Brain pericyte (primary cell): ENCODE measurements at regions not wholly inside any gene's neighbourhood (a gene's known extent, or its start where the extent isn't known, plus 50 kb on each side); places are given as distances from the start of the nearest gene placed in this dataset.
"Not testable (repeated sequence)": the region's sequence is repeated elsewhere in the genome, so short reads cannot be mapped to it uniquely, and the experiment has no call there.

ENCODE experiments used
- DNase-seq: peaks from one replicate; pipeline ENCODE4 v3.0.0-alpha.2; 2012; ENCODE audit warnings: low read depth, low spot score

- DNase-seq: no peak
Measured at GRCh38 chr3:166829896-166830295, 550.2 kb downstream of the ZBBX start.

DNA sequence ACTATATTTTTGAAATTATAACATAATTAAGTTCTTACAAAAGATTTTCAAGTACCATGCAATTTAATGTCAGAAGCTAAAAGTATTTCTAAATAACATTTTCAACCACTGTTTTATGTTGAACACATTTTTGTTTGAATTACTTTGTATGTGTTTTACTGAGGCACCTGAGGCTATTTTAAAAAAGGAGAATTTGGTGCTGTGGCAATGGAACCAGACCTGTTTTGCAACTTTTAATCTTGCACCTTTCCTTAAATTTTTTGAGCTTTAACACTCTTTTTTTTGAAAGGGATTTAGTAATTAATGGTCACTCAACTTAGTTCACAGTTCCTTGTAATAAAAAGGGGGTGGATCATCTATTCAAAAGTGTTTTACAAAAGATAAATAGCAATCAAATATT lies 561.6 kb downstream of the ZBBX start:
- no peak for DNase-seq

GRCh38 chr3:166817269-166817668 lies 562.8 kb downstream of the ZBBX start:
- not testable (repeated sequence) for DNase-seq

GRCh38 chr3:166810741-166811445 lies 569.2 kb downstream of the ZBBX start:
- no peak for DNase-seq

DNA sequence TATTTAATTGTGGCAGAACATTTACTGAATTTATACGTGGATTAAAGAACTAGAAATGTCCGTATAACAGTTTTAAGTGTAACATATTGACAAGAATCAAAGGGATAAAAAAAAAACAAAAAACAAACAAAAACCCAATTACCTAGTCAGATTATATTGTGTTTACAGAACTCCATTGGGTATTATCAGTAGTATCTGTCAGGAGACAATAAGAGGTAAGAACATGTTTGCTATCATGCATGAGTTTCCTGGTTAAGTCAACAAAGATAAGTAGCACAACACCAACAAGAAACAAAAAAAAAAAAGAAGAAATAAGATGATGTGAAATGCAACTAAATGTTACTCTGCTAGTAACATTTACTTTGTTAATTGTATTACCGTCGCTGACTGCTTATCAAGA lies 570.6 kb downstream of the ZBBX start:
- DNase-seq: no peak

DNA sequence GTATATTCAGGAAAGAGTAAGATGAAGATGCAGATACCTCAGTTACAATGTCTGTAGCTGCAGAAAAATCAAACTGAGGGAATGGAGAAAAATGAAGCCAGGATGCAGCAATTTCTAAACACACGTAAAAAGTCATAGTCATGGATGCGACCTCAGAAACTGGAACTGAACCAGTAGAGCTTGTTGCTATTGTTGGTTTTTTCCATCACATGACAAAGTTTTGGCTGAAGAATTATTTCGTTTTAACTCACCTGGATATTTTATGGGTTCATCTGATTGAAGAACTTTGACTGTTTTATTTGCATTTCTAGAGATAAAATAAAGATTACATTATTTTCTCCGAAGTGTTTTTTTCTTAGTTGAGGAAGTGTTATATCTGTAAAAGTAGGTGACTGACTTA lies 591.2 kb downstream of the ZBBX start:
- no peak for DNase-seq

- no peak for DNase-seq
Measured at GRCh38 chr3:166785876-166786275, 594.2 kb downstream of the ZBBX start.

DNA sequence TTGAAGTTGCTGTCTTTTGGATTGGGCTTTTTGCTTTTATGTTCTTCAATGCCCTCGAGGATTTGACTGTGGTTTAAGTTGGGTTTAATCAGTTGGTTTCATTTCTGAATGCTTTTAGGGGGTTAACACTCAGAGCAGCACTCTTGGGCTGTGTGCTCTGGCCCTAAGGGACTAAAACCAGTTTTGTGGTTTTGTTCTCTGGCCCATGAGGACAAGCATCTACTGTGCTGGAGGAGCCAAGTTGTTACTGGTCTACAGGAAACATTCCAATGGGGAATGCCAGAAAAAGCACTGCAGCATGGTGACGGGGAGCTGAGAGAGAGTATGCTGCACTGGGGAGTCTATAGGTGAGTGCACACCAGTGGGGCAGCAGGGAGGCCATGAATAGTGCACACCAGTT lies 596.9 kb downstream of the ZBBX start:
- no peak for DNase-seq

GRCh38 chr3:166764698-166765318 lies 615.3 kb downstream of the ZBBX start:
- no peak for DNase-seq

DNA sequence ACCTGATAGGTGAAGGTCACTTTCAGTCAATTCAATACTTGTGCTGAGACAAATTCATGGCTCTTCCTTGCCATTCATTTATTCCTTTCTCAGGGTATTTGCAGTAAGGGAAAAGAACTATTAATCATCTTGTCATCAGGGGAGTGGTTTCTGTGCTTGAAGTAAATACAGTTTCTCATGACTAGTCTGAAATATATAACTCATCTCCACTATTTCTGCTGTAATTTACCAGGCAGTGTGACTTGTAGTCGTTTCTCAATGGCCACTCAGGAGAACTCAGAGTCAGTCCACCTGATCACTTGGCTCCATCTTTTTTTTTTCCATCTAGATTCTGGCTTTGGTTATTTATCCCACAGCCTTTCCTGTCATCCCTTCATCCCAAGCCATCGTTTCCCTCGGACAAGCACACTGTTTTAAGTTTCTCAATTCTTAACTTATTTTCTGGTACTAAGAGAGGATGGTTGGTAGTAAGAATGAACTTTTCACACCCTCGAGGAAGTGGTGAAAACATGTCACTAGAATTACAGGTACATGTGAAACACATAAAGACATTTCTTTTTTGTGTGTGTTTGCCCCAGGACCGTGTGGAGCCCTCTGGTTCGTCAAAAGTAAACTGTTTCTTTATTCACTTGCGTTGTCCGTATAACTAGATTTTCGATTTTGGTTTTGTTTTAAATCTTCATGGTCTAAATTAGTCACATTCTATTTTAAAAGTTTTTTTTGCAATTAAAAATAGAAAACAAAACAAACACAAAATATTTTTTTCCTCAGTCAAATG lies 620.2 kb downstream of the ZBBX start:
- DNase-seq: no peak

GRCh38 chr3:166752214-166752613 lies 627.9 kb downstream of the ZBBX start:
- no peak for DNase-seq

DNA sequence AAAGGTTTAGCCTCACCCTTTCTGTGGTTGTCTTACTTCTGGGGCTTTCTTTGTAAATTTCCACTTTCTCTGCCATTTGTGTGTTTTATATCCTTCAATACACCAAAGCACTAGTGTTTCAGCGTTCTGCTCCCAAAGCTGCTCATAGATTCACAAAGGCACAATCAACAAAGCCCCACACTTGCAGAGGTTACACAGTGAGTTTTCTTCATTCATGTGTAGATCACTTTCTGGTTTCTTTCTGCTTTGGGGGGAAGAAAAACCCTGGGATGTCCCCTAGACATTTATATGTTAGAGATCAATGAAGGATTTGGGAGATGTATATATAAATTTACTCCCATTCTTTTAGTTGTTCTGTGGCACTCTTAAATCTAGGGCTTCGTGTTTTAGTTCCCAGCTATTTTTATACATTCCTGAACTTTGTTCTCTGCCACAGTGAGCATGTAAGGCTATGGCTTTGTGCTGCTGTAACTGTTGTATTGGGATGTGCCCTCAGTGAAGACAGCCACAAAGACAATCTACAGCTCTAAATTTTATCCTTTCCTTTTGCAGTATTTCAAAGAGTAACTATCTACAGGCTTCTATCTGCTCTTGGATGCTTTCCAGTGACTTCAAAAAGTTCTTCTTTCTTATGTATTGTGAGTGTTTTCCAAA lies 636.5 kb downstream of the ZBBX start:
- no peak for DNase-seq

DNA sequence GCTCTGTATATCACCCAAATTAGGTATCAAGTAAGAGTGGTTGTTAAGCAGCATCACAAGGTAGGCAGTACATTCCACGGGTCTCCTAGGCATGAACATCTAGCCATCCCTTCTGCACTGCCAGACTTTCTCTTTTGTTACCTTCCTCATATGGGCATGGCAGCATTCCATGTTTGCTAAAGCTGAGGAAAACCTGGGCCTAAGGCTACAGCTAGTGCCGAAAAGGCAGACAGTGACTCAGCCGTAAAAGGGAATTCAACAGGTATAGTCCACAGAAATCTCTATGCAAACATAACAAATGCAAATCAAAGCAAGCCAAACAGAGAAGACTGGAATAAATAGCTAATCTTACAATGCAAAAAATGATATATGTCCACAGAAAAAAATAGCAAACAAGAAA lies 645.4 kb downstream of the ZBBX start:
- DNase-seq: no peak

DNA sequence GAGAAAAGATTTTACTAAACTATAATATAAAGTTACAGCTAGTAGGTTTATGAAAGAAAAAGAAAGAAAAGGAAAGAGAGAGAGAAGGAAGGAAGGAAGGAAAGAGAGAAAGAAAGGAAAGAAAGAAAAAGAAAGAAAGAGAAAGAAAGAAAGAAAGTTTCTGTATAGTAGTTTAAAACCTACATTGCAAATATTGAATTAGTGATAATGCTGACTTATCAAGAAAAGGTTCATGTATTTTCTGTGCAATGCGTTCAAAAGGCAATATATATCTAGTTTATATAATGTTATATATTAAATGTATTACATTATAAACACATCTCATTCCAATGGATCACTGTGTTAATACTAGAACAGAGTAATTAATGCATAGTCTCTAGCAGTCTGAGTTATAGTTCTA lies 648.4 kb downstream of the ZBBX start:
- no peak for DNase-seq

DNA sequence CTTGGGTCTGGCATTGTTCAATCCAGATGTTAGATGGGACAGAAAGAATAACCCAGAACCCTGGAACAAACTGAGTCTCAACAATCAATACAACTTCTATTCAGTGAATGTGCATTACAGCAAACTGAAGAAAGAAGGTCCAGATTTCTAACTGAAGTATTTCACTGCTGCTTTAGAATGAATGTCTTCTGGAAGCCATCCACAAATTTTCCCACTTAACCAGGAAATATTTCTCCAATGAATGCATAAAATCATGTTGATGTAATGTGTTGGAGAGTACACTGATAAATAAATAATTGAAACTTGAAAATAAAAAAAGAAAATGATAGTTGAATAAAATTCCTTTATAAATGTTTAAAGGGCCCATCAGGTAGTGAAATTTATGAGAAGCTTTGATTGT lies 658.6 kb downstream of the ZBBX start:
- DNase-seq: no peak

GRCh38 chr3:166714206-166714605 lies 665.9 kb downstream of the ZBBX start:
- DNase-seq: no peak

DNA sequence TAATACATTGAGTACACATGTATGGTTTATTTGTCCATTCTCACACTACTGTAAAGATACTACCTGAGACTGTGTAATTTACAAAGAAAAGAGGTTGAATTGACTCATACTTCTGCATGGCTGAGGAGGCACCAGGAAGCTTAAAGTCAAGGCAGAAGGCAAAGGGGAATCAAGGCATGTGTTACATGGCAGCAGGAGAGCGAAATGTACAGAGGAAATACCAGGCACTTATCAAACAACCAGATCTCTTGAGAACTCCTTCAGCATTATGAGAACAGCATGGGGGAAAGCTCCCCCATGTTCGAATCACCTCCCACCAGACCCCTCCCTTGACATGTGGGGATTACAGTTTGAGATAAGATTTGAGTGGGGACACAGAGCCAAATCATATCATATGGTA lies 666.3 kb downstream of the ZBBX start:
- no peak for DNase-seq

GRCh38 chr3:166706094-166706493 lies 674.0 kb downstream of the ZBBX start:
- DNase-seq: no peak

GRCh38 chr3:166697495-166697894 lies 682.6 kb downstream of the ZBBX start:
- no peak for DNase-seq

- no peak for DNase-seq
Measured at GRCh38 chr3:166696103-166696502, 684.0 kb downstream of the ZBBX start.

DNA sequence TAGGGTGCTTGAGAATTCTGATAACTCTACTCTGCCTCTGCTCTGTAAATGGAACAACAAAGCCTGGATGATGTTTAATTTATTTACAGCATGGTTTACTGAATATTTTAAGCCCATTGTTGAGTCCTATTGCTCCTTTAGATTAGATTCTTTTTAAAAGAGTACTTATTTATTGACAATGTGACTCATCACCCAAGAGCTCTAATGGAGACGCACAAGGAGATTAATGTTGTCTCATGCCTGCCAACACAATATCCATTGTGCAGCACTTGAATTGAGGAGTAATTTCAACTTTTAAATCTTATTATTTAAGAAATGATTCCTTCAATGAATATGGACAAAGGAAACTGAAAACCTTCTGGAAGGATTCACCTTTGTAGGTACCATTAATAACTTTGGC lies 691.4 kb downstream of the ZBBX start:
- DNase-seq: no peak

DNA sequence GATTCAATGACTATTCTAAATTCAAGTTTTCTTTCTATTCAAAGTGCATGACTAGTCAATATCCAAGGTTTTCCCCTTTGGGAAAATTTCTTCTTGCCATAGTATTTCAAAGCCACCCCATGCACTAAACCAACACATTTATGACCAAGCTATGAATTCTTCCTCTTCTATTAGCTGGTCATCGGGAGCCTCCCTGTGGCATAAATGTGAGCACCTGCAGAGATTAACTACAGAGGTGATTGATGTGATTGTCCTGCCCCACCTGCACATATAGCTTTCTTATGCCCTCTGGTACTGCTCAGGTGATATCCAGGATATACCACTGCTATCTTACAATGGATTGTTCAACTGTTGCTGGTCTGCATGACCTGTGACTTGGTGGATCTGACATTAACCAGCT lies 694.9 kb downstream of the ZBBX start:
- no peak for DNase-seq
